ENCODE measurements at regions not wholly inside any gene's neighbourhood (a gene's known extent, or its start where the extent isn't known, plus 50 kb on each side); places are given as distances from the start of the nearest gene placed in this dataset.

- no peak for TF ChIP-seq CTCF (IDR thresholded peaks at IDR 0.05; ENCODE audit: borderline replicate concordance, extremely low read depth, low read length, poor library complexity, severe bottlenecking)
- no peak for TF ChIP-seq EZH2 (IDR thresholded peaks at IDR 0.05; ENCODE audit: borderline replicate concordance, low read depth, low read length, severe bottlenecking)
These were observed 1261.7 kb downstream of the EFNB2 start for GRCh38 chr13:105273665-105274222.
